ENCODE measurements at regions not wholly inside any gene's neighbourhood (a gene's known extent, or its start where the extent isn't known, plus 50 kb on each side); places are given as distances from the start of the nearest gene placed in this dataset.

GRCh38 chr4:7129871-7130620 is 62.2 kb upstream of the GRPEL1 start:
- no peak overlapping the region for H3K4me3 ChIP-seq (ENCODE audit: insufficient read depth, low read depth, low read length)
- no peak overlapping the region for H3K27ac Mint-ChIP-seq (ENCODE audit: unreplicated experiment)
- FAIRE-seq (no peak), DNase-seq (ENCODE audit: low read depth) (no peak)
- H2AFZ ChIP-seq (ENCODE audit: low read depth, low read length), result no peak overlapping the region
- no peak overlapping the region for H3K27ac ChIP-seq (ENCODE audit: low read depth, low read length)
- no peak overlapping the region for H3K9ac ChIP-seq (ENCODE audit: low read length)
- H3K4me1 Mint-ChIP-seq (ENCODE audit: low read depth, unreplicated experiment), result peaks cover 13% of the 10 kb centered on the region
- TF ChIP-seq, protein P1, sequence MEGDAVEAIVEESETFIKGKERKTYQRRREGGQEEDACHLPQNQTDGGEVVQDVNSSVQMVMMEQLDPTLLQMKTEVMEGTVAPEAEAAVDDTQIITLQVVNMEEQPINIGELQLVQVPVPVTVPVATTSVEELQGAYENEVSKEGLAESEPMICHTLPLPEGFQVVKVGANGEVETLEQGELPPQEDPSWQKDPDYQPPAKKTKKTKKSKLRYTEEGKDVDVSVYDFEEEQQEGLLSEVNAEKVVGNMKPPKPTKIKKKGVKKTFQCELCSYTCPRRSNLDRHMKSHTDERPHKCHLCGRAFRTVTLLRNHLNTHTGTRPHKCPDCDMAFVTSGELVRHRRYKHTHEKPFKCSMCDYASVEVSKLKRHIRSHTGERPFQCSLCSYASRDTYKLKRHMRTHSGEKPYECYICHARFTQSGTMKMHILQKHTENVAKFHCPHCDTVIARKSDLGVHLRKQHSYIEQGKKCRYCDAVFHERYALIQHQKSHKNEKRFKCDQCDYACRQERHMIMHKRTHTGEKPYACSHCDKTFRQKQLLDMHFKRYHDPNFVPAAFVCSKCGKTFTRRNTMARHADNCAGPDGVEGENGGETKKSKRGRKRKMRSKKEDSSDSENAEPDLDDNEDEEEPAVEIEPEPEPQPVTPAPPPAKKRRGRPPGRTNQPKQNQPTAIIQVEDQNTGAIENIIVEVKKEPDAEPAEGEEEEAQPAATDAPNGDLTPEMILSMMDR (IDR thresholded peaks at IDR 0.05; ENCODE audit: insufficient read depth, low read depth, low read length), result no peak
- TF ChIP-seq EZH2 (IDR thresholded peaks at IDR 0.05; ENCODE audit: insufficient read depth, low read length), result no peak
- H3K9me3 Mint-ChIP-seq (ENCODE audit: unreplicated experiment), result peaks cover 10% of the 10 kb centered on the region
- peaks cover 17% of the 10 kb centered on the region for H3K4me1 ChIP-seq (ENCODE audit: insufficient read depth, low read length)
- H3K27me3 ChIP-seq (ENCODE audit: insufficient read depth, low read length), result peaks cover 5% of the 10 kb centered on the region
- H3K36me3 Mint-ChIP-seq (ENCODE audit: low read depth, unreplicated experiment), result no peaks in the 10 kb centered on the region
- no peaks in the 10 kb centered on the region for H3K36me3 ChIP-seq (ENCODE audit: insufficient read depth, low read length)
- H3K79me2 ChIP-seq (ENCODE audit: insufficient read depth, low read length), result no peaks in the 10 kb centered on the region
- H3K4me2 ChIP-seq (ENCODE audit: low read length), result no peak overlapping the region
- H3K27me3 Mint-ChIP-seq (ENCODE audit: low read depth, unreplicated experiment), result peaks cover 10% of the 10 kb centered on the region
- H3K9me3 ChIP-seq (ENCODE audit: insufficient read depth, low read depth, low read length), result peaks cover 6% of the 10 kb centered on the region
- H3K4me3 Mint-ChIP-seq (ENCODE audit: unreplicated experiment), result no peak overlapping the region
- H4K20me1 ChIP-seq (ENCODE audit: insufficient read depth, low read length), result peaks cover 5% of the 10 kb centered on the region

GRCh38 chr4:7128644-7129043 is 60.8 kb upstream of the GRPEL1 start:
- no peaks in the 10 kb centered on the region for H3K79me2 ChIP-seq (ENCODE audit: insufficient read depth, low read length)
- H3K36me3 ChIP-seq (ENCODE audit: insufficient read depth, low read length), result no peaks in the 10 kb centered on the region
- peaks cover 5% of the 10 kb centered on the region for H4K20me1 ChIP-seq (ENCODE audit: insufficient read depth, low read length)
- H2AFZ ChIP-seq (ENCODE audit: low read depth, low read length), result no peak overlapping the region
- Mint-ChIP-seq H3K4me1 (ENCODE audit: low read depth, unreplicated experiment) (peaks cover 11% of the 10 kb centered on the region), H3K27me3 (ENCODE audit: low read depth, unreplicated experiment) (peaks cover 16% of the 10 kb centered on the region), H3K4me3 (ENCODE audit: unreplicated experiment) (no peak overlapping the region), H3K27ac (ENCODE audit: unreplicated experiment) (no peak overlapping the region), H3K36me3 (ENCODE audit: low read depth, unreplicated experiment) (no peaks in the 10 kb centered on the region), H3K9me3 (ENCODE audit: unreplicated experiment) (peaks cover 9% of the 10 kb centered on the region)
- peaks cover 6% of the 10 kb centered on the region for H3K9me3 ChIP-seq (ENCODE audit: insufficient read depth, low read depth, low read length)
- FAIRE-seq (no peak), DNase-seq (ENCODE audit: low read depth) (no peak)
- peaks cover 14% of the 10 kb centered on the region for H3K4me1 ChIP-seq (ENCODE audit: insufficient read depth, low read length)
- TF ChIP-seq EZH2 (IDR thresholded peaks at IDR 0.05; ENCODE audit: insufficient read depth, low read length), result no peak
- TF ChIP-seq, protein P1 (IDR thresholded peaks at IDR 0.05; ENCODE audit: insufficient read depth, low read depth, low read length), result no peak
- H3K4me3 ChIP-seq (ENCODE audit: insufficient read depth, low read depth, low read length), result no peak overlapping the region
- H3K27ac ChIP-seq (ENCODE audit: low read depth, low read length), result no peak overlapping the region
- no peak overlapping the region for H3K4me2 ChIP-seq (ENCODE audit: low read length)
- H3K27me3 ChIP-seq (ENCODE audit: insufficient read depth, low read length), result peaks cover 5% of the 10 kb centered on the region
- no peak overlapping the region for H3K9ac ChIP-seq (ENCODE audit: low read length)

DNA sequence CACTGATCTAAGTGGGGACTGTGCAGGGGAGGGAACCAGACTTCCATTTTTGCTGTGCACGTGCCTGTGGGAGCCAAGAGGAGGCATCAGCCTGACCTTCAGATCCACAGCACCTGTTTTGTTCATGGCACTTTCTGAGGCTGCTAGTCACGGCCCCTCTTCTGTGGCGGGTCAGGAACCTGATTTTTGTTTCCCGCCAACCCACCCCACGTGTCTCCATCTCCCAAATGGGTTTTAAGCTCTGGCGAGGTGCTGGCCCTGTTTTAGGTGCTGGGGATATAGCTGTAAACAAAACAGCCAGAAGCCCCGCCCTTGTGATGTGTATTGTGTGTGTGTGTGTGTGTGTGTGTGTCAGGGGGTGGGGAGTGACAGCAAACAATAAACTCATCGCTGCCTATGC is 60.4 kb upstream of the GRPEL1 start:
- Histone ChIP-seq H2AFZ (ENCODE audit: low read depth, low read length) (no peak overlapping the region), H3K79me2 (ENCODE audit: insufficient read depth, low read length) (no peaks in the 10 kb centered on the region), H3K4me2 (ENCODE audit: low read length) (no peak overlapping the region), H3K27me3 (ENCODE audit: insufficient read depth, low read length) (peaks cover 5% of the 10 kb centered on the region), H4K20me1 (ENCODE audit: insufficient read depth, low read length) (peaks cover 5% of the 10 kb centered on the region), H3K4me3 (ENCODE audit: insufficient read depth, low read depth, low read length) (no peak overlapping the region), H3K27ac (ENCODE audit: low read depth, low read length) (no peak overlapping the region), H3K9ac (ENCODE audit: low read length) (no peak overlapping the region), H3K4me1 (ENCODE audit: insufficient read depth, low read length) (peaks cover 14% of the 10 kb centered on the region), H3K9me3 (ENCODE audit: insufficient read depth, low read depth, low read length) (peaks cover 5% of the 10 kb centered on the region), H3K36me3 (ENCODE audit: insufficient read depth, low read length) (no peaks in the 10 kb centered on the region)
- Mint-ChIP-seq H3K9me3 (ENCODE audit: unreplicated experiment) (peaks cover 7% of the 10 kb centered on the region), H3K27ac (ENCODE audit: unreplicated experiment) (no peak overlapping the region), H3K4me1 (ENCODE audit: low read depth, unreplicated experiment) (peaks cover 11% of the 10 kb centered on the region), H3K4me3 (ENCODE audit: unreplicated experiment) (no peak overlapping the region), H3K36me3 (ENCODE audit: low read depth, unreplicated experiment) (no peaks in the 10 kb centered on the region), H3K27me3 (ENCODE audit: low read depth, unreplicated experiment) (peaks cover 20% of the 10 kb centered on the region)
- FAIRE-seq (no peak), DNase-seq (ENCODE audit: low read depth) (no peak)
- TF ChIP-seq, protein P1 (IDR thresholded peaks at IDR 0.05; ENCODE audit: insufficient read depth, low read depth, low read length), result no peak
- no peak for TF ChIP-seq EZH2 (IDR thresholded peaks at IDR 0.05; ENCODE audit: insufficient read depth, low read length)

Data from astrocyte (in vitro differentiated cells and primary cell).